T1000 (cell line): ENCODE measurements at regions not wholly inside any gene's neighbourhood (a gene's known extent, or its start where the extent isn't known, plus 50 kb on each side); places are given as distances from the start of the nearest gene placed in this dataset.
"Not testable (repeated sequence)": the region's sequence is repeated elsewhere in the genome, so short reads cannot be mapped to it uniquely, and the experiment has no call there.

Experiments used
- DNase-seq: peaks from one replicate; lab custom pipeline; 2025; ENCODE audit warnings: mixed read lengths; lab: John Stamatoyannopoulos, UW

DNA sequence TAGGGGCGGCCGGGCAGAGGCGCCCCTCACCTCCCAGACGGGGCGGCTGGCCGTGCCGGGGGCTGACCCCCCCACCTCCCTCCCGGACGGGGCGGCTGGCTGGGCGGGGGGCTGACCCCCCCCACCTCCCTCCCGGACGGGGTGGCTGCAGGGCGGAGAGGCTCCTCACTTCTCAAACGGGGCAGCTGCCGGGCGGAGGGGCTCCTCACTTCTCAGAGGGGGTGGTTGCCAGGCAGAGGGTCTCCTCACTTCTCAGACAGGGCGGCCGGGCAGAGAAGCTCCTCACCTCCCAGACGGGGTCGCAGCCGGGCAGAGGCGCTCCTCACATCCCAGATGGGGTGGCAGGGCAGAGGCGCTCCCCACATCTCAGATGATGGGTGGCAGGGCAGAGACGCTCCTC is 836.8 kb downstream of the RAPGEF2 start:
- not testable (repeated sequence) for DNase-seq

DNA sequence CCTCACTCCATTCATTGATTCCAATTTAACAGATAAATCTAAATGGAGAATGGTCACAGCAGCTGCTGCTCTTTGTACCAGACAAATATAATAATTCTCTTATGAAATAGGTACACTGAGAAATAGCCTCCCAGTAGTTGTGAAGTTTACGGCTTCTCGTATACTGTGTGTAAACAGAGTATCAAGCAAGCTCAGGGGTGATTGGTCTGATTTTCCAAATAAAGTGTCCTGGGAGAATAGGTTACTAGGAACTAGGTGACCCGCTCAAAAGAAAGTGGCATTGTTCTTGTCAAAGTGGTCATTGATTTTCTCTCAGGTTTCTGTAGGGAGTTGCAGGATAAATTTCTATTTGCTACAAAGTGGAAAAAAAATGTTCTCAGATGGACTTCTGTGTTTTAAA is 838.2 kb downstream of the RAPGEF2 start:
- DNase-seq = no peak

DNA sequence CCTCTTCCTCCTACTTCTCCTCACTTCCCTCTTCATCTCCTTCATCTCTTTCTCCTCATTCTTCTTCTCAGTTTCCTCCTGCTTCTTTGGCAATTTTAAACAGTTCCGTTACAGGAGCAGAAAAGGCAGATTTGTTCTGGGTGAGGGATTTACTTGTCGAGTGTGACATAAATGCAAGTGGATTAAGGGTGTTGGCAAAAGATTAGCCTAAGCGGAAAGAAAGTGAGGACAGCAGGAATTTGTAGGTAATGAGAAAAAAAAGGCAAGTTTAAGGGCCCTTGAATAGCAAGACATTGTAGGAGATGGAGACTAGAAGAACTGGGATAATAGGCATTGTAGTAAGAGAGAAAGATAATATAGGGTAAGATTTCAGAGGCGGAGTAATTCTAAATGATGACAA is 841.6 kb downstream of the RAPGEF2 start:
- DNase-seq = no peak

DNA sequence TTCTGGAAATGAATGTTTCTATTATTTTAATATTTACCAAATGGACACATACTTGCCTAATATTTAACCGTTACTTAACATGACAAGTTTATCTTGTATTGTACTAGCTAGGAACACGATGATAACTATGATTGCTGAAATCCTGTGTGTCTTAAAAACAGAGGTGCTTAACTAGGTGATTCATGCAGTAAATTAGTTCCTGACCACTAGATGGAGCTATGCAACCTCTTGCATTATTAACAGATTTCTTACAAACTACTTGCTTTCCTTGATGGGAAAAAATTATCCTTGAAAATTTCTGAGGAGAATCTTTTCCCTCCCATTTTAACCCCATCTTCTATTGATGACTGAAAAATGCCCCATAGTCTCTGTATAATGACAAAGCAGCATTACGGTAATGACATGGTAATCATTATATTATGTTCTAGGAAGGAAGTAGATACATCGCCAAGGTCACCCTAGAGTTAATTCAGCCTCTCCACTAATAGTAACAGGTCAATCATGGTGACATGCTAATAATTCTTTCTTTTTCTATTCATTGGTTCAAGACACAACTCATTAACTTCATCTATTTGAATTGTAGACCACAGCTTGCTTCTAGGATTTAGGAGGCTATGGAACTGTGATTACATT is 844.2 kb downstream of the RAPGEF2 start:
- no peak for DNase-seq

DNA sequence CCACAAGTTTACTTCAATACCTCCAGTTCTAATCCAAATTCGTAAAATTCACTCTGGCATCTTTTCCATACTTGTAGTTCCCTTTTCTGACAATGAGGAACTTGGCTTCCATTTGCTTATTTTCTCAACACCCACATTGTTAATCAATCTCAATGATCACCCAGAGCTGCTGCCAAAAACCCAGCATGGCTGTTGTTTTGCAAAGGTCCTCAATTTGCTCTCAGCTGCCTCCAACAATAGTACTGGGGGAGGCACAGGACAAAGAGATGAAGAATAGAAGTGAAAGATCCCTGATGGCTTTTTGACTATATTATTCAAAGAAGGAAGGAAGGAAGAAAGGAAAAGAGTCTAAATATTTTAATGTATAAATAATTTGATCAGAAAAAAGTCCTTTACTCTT is 847.8 kb downstream of the RAPGEF2 start:
- DNase-seq = no peak

DNA sequence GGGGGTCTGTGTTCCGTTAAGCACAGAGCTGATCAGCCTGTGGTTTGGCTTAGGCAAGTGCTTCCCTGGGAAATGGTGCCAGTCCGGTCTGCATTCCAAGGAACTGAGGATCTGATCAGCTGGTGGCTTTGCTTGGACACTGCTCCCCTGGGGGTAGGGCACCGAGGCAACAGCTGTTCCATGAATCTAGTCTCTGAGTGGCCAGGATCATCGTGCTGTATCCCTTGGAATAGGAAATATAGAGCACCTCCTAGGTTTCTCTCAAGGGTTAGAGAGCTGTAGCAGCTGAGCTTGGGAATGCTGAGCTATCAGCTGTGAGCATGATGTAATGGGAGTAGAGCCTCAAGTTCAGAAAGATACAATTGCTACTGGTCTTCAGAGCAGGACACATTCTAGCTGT is 863.9 kb downstream of the RAPGEF2 start:
- no peak for DNase-seq

DNA sequence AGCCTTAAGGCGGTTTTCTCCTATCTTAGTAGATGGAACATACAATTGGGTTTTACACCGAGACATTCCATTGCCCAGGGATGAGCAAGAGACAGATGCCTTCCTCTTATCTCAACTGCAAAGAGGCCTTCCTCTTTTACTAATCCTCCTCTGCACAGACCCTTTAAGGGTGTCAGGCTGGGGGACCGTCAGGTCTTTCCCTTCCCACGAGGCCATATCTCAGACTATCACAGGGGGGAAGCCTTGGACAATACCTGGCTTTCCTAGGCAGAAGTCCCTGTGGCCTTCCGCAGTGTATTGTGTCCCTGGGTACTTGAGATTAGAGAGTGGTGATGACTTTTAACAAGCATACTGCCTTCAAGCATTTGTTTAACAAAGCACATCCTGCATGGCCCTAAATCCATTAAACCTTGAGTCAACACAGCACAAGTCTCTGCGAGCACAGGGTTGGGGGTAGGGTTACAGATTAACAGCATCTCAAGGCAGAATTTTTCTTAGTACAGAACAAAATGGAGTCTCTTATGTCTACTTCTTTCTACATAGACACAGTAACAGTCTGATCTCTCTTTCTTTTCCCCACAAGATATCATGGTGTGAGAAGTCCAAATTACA is 874.1 kb downstream of the RAPGEF2 start:
- DNase-seq = not testable (repeated sequence)

DNA sequence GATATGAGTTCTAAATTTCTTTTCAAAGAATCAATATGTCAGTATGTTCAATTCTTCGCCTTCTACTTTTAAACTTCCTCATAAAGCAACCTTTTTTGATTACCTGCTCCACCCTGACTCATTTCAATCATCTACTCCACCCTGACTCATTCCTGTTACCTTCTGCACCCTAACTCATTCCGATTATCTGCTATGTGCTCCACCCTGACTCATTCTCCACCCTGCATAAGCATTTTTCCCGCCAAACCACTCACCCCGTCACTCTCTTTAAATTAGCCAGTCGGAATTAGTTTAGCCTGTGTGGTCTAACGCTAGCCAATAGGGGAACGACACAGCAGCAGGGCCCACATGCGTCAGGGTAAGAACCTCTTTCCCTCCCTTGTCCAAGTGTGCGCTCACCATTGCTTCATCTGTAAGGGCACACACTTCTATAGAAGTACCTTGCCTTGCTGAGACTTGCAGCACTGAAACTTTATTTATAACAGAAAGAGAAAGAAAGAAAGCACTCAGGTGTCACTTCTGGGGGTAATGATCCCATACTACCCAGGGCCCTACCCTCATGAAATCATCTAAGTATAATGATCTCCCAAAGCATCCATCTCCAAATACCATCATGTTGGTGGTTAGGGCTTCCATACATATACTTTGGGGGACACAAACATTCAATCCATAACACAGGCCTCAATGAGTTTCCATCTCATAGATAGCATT is 875.2 kb downstream of the RAPGEF2 start:
- DNase-seq = no peak

DNA sequence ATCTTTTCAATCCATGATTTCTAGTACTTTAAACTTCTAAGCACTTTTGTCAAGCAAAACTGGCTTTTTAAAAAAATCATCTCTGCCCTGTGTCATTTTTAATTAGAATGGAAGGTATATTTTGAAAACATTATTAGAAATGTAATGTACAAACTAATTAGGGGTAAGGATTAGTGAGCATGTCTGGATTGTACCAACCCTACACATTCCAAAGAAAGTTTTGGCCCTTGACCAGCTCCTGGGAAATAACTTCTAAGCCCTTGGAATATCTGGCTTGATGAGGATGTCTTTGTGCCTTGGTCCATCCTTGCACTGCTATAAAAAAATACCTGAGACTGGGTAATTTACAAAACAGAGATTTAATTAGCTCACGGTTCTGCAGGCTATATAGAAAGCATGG is 876.5 kb downstream of the RAPGEF2 start:
- DNase-seq = no peak

DNA sequence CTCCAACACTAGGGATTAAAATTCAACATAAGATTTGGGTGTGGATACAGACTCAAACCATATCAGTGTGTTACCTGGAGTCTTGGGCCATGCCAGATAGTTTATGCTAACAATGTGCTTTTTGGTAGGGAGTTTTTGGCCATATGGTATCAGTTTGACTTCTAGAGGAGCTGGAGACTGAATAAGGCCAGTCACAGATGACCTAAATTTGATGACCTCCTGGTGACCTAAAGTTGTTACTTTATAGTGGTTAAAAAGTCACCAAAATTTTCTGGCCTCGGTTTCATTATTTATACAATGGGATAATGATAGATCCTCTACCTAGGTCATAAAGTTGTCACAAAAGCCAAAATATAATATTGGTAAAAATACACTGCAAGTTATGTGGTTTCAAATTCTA is 877.1 kb downstream of the RAPGEF2 start:
- DNase-seq = no peak

DNA sequence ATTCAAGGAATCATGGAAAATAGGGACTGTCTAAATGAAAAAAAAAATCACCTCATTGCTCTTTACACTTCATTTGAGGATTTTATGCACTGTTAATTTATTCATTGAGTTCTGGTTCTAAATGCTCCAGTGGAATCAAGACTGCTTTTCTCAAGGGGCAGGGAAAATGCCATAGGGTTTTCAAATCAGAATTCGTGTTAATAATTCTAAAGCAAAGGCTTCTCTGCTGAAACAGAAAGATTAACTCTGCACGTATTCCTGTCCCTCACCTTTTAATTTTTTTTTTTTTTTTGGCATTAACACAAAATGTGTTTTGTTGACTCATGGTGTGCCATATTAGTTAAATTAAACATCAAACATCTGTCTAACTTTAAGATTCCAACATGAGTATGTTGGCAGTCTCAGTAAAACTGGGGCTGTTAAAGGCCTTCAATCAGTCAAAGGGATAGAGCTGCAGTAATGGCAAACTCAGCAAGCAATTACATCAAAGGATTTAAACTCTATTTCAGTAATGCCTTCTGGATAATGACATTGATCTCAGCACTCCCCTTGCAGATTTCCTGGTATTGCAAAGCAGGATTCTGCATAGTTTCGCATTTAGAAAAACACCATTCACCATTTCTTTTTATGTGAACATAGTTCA is 878.1 kb downstream of the RAPGEF2 start:
- no peak for DNase-seq

DNA sequence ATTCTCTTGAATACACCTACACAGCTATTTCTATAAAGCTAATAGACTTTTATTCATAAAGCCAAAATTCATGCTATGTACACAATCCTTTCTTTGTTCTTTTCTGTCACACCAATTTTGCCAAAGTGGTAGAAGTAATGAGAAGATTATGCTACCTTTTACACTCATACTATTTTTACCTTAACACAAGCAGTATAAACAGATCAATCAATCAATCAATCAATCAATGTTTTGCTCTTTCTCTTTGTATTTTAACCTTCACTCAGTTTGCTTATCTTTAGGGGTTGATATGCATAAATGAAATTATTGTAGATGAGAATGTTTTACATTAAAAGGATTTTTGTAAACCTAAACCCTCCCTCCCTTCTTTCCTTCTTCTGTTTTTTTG is 878.6 kb downstream of the RAPGEF2 start:
- DNase-seq = no peak

DNA sequence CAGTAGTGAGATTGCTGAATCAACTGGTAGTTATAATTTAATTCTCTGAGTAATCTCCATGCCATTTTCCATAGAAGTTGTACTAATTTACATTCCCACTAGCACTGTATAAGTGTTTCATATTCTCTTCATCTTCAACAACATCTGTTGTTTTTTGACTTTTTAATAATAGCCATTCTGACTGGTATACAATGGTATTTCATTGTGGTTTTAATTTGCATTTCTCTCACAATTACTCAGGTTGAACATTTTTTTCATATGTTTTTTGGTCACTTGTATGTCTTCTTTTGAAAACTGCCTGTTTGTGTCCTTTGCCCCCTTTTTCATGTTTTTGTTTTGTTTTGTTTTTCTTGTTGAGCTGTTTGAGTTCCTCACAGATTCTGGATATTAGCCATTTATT is 880.2 kb downstream of the RAPGEF2 start:
- no peak for DNase-seq

DNA sequence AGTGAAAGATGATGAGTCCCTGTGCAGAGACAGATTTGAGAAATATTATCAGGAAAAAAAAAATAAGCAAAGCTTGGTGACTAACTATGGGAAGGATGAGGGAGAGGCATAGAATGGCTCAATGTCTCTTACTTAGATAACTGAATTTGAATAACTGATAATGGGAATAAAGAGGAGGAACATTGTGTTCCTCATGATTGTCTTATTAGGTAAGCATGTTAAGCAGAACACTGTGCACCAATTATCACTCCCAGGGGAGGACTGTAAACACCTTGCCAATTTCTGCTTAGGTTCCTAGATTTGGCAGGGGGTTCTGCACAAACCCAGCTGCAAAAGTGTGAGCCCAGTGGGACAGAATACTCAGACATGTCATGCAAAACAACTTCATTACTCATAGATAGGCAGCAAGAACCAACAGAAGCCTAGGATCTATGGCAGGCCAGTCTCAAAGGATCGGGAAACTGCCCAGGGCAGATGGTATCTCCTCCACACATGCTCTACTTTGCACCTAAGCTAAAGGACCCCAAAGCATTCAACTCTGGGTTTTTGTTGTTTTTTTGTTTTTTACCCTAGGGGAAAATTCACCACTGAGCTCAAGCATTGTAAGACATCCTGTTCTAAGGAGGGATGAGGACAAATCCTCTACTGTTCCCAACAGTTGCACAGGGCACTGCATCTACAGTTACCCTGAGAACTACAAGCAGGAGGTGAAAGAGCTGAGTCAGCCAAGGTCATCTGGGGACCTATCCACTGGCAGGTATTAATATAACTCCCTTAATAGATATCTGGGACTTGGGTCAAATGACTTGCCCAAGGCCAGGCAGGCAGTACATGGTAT is 907.0 kb downstream of the RAPGEF2 start:
- DNase-seq = no peak

DNA sequence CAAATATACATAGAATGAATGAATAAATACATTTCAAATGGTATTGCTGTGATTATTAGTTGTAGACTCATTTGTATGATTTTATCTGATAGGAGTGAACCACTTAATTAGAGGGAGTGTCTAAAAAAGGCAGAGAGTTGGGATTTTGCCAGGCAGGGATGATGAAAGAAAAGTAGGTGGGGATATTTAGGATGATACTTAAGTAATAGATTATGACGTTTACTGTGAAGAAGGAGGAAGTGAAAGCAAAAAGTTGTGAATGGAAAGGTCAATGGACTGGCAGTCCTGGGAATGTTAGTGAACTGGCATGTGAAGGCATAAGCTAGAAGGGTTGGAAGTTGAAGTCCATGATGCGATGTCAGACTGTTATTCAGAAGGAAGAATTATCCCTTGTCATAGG is 917.1 kb downstream of the RAPGEF2 start:
- DNase-seq = no peak

DNA sequence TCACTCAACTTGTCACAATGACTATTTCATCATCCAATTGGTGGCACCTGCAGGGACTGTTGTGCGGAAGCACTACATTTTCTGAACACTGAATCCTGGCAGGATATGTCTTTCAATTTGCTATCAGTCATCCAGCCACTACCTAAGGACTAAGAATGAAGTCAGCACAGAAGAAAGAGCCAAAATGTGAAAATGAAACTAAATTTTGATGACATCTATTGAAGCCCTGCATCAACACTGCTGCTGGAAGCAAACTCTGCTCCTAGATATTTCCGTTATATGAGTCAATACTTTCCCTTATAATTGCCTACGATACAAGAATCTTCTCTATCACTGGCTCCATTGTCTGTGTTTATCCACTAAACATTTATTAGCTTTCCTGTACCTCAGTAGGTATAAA is 917.9 kb downstream of the RAPGEF2 start:
- DNase-seq = no peak

DNA sequence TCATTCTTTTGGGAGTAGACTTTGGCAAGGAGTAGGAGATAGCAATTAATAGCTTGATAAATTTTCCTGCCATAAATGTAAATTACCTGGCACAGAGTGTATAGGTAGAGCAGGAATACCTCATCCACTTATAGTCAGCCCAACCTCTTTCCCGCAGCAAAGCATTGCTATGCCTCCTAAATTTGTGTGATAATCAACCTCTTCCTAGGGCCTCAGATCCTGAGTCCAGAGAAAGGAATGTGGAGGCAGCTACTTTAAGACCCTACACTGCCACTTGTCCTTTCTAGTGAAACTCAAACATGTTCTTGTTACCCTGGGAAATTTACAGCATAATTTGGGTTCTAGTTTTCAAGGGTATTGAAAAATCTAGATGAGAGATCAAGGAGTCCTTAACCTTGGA is 919.0 kb downstream of the RAPGEF2 start:
- DNase-seq = no peak

DNA sequence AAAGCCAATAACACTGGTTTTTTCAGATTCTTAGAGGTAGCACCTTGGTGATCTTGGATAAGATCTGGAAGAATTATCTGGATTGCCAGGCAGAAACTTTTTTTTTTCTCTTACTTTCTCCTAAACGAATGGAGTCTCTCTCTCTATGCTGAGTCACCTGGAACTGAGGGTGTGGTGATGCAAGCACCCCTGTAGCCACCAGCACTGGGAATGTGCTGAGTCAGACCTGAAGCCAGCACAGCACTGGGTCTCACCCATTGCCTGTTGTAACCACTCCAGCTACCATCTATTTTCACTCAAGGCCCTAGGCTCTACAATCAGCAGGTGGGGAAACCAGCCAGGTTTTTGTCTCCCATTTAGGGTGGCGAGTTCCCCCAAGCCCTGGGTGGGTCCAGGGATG is 923.8 kb downstream of the RAPGEF2 start:
- DNase-seq = no peak

DNA sequence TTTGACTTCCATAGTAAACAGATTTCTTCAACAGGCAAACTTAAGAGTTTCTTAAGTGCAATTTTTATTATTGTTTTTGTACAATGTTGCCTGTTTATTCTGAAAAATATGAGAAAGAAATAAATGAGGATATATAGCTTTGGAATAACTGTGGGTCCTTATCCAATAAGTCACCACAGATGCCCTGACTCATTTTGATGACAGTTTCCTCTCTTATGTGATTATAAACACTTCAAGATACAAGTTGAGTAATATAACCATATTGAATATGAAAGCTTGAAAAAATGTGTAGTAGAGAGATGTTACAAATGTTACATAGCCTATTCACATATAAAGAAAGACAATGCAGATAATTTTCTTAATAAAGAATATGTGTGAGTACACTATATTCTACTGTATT is 931.6 kb downstream of the RAPGEF2 start:
- DNase-seq = no peak

DNA sequence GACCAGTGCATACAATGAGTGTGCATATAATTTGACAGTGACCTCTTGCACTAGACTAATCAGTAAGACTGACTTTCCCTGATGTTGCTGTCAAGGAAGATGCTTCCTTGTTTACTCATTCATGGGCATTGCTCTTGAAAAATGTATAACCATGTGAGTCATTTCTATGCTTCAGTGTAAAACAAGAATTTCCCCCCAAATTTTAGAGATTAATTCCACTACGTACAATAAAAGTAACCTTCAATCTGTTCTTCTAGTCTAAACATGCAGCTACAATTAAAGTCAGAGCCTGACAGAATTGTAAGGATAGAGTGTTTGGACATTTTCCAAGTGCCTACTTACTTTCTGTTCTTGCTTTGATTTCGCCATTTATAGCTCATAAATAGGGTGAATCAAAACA is 935.7 kb downstream of the RAPGEF2 start:
- DNase-seq = no peak

DNA sequence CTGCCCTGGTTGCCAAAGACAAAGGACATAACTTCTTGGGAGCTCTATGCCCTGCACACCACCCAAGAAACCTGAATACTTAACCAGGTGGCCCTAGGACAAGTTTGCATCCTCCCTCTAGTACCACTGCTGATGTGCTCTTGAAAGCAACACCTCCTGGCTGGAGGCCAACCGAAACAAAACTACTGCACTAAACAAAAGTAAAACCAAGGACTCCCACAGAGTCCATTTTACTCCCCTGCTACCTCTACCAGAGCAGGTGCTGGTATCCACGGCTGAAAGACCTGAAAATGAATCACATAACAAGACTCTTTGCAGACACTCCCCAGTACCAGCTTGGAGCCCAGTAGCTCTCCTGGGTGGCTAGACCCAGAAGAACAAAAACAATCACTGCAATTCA is 941.8 kb downstream of the RAPGEF2 start:
- no peak for DNase-seq
